NCI-H187 (cell line): ENCODE measurements at regions not wholly inside any gene's neighbourhood (a gene's known extent, or its start where the extent isn't known, plus 50 kb on each side); places are given as distances from the start of the nearest gene placed in this dataset.
"Not testable (repeated sequence)": the region's sequence is repeated elsewhere in the genome, so short reads cannot be mapped to it uniquely, and the experiment has no call there.

Experiments used
- DNase-seq, 2 experiments: peaks; one replicate each; lab custom pipeline; 2025; lab: John Stamatoyannopoulos, UW

GRCh38 chrX:45811326-45811725, 610.6 kb upstream of the DIPK2B start:
- DNase-seq = no peak

- DNase-seq = no peak
Measured at GRCh38 chrX:45807572-45808425, 607.1 kb upstream of the DIPK2B start.

DNA sequence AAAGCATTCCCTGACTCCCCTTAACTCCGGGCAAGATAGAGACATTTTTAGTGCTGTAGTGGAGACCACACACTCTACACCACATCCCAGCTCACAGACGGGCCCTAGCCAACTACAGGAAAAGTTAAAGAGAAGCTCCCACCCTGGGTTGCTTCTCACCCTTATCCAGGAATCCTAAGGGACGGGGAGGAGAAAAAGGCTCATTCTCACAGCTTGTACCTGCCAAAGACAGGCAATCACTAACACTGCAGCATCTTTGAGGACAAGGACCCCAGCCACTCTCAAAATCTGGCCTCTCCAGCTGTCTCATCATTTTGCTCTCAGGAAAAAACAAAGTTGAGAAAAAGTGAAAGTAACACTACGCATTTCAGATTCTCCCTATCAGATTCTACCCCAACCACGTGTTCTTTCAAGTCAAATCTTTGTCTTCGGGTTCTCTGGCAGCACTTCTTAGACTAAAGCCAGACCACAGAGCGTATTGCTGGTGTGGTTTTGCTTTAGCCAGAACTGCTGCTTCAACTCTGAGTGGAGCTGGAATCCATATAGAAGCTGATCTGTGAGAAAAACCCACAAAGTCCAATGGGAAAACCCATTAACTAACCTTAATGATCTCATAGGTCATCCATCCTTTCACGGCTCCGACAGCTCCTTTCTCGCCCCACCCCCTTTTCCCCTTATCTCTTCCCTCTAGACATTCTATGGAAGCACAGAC, 605.9 kb upstream of the DIPK2B start:
- DNase-seq = no peak

DNA sequence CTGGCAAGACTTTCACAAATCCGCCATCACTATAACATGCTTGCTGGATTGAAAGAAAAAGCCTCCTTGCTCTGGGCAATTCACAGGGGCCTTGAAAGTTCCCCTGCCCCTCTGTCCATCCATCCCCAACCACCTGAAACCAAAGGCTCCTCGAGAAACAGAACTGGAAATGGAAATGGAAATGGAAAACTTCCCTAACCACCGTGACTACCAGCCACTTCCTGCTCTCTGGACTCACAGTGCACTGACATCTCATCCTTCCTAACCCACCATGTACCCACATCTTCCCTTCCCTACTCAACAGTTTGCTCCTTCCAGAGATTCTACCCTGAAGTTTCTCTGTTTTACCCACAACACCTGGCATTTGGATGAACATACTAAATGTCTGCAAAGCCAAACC, 603.6 kb upstream of the DIPK2B start:
- DNase-seq = no peak

- DNase-seq = no peak
Measured at GRCh38 chrX:45803383-45803921, 602.8 kb upstream of the DIPK2B start.

DNA sequence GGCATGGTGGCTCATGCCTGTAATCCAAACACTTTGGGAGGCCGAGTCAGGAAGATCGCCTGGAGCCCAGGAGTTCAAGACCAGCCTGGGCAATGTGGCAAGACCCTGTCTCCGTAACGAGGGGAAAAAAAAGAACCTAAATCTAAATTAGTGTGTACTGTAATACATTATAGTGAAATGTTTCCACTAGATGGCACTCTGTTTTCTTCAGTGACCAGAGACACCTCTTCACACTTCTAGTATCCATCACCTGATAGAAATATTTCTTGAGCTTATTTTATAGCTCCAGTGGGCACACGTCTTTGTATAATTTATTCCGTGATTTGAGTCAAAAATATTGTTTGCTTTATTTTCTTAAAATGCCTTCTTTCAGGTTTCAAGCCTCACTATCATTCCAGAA, 600.9 kb upstream of the DIPK2B start:
- no peak for DNase-seq

GRCh38 chrX:45800746-45801453, 600.2 kb upstream of the DIPK2B start:
- not testable (repeated sequence) for DNase-seq

DNA sequence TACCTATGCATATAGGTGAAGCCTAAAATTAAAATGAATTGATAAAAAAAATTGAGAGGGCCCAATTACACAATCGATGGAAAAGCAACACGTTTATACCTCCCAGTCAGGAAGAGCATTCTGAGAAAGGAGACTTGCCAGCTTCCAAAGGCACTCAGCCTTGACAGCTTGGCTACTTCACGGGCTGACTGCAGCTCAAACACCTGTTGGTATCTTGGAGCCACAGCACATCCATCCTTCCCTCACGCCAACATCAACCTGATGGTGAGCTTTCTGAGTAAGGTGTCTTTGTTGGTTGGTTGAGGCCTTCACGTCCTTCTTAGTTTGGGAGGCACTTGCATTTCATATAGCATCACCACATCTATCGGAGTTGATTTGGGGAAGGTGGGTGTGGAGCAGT, 598.9 kb upstream of the DIPK2B start:
- DNase-seq = no peak

DNA sequence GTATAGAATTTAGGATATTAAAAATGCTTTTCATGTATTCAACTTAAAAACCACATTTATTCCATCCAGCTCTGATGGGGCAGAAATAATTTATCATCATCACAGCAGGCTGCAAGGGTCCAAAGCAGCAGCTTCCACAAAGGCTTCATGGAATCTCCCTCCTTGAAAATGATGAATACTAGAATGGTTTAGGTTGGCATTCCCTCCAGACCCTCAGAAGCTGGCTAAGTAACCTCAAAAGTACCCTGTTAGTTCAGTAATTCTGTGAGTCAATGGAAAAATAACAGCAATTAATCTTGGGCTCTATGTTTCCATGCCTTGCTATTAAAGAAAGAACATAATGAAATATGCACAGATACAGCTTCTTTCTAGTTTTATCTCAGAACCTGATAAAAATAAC, 594.9 kb upstream of the DIPK2B start:
- no peak for DNase-seq

DNA sequence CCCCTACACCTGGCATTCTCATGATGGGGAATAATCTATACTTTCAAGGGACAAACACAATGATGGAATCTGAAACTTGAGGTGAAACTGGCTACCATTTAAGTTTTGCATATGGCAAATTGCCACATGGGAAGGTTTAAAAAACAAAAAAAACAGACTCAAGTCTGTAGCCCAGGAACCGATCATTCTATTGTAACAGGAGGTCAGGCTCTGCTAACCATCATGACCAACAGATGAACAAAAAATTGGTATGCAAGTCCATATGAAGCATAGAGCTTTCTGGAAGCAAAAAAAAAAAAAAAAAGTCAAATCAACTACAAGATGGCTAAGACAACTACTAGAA, 594.3 kb upstream of the DIPK2B start:
- DNase-seq = no peak

DNA sequence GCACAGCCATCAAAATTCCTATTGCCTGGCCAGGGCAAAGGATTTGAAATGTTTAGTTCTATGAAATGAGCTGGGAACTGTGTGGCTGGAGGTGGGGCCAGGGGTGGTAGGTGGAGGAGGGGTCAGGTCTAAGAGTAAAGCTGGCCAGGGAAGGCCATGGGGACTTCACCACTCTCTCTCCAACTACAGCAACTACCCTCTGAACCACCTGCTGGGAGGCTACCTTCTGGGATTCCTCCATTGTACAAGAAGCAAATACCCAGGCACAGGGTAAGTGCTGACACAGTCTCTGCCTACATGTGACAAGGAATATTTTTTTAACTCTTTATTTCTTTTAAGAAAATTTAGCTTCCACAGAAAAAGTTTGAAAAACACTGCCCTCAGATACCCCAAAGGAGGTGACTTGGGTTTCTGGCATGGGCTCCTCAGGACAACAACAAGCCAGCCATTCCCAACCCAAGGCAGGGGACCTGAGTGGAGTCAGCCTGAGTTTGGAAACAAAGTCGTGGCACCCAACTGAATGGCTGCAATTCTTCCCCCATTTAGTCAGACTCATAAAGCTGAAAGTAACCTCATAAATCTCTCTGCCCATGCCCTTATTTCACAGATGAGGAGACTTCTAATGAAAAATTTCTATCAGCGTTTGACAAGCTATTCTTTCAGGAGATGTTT, 593.8 kb upstream of the DIPK2B start:
- no peak for DNase-seq

DNA sequence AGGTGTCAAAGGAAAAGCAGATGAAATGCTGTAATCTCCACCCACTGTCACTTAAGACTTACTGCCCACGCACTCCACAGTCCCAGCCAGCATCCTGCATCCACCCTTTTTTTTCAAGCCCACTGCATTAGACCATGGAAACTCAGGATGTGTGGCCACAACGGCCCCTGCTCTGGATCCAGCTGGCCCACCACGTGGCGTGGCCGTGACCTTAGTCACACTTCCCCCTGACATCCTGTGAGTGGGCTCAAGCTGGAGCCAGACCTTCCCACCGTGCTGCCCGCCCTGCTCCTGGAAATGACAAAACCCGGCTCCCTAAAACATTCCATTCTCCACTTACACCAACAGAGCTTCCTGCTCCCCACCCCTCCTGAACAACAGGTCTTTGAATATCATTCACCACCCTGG, 588.3 kb upstream of the DIPK2B start:
- no peak for DNase-seq

- no peak for DNase-seq
Measured at GRCh38 chrX:45788315-45788714, 587.6 kb upstream of the DIPK2B start.

DNA sequence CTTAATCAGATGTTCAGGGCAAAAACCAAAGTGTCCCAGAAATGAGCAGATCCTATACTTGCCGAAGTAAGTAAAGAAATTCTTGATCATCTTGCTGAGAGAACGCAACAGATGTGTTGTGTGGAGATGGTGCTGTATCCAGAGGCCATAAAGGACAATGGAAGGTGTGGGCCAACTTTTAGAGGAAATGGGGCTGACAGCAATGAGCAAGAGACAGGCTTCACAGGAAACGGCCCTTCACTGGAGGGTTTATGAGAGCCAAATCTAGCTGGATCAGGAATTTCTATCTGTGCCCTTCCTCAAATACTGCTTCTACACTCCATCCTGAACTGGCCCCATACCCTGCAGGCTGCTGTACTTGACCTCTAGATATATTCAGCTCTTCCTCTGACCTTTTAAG, 583.9 kb upstream of the DIPK2B start:
- no peak for DNase-seq

GRCh38 chrX:45783002-45783401, 582.3 kb upstream of the DIPK2B start:
- DNase-seq = no peak

DNA sequence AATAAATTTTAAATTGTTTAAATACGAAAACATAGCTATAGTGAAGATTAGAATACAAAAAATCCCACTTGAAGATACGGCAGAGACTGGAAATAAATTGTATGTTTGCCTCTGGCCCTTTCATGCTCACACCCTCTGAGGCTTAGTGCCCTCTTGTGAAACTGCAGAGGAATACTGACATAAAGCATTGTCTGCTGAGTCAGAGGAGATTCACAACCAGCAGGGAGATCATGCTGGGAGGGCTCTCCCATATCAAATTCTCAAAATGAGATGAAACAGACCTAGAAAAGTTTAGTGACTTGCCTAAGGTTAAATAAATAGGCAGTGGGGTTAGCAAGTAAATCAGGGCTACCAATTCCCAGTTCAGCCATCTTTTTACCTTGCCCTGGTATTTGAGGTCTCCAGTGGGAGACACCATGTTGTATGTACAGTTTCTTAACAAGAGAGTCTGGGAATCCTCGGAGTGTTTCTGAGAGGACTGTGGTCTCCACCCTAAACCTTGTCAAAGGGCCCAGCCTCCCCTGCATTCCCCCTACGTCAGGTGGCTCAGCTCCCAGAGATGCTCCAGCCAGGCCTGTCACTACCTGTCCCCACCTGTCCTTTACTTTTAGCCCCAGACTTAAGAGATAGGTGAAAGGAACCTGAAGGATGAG, 581.4 kb upstream of the DIPK2B start:
- DNase-seq = no peak

DNA sequence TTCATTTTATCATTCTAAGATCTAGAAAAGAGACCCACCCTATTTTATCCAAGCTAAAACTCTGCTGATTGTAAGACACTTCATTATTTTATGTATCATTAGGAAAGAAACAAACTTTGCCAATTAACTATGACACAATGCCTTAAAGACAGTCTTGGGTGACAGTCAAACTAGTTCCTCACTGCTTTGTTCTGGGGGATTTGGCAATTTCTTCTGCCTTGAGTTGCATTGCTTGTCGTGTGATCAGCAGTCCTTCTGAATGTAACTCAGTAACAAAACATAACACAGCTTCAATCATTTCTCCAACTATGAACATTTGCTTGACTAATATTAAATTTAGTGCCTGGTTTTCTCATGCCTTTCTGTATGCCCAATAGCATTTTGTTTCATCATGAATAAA, 577.9 kb upstream of the DIPK2B start:
- no peak for DNase-seq

GRCh38 chrX:45777366-45777765, 576.7 kb upstream of the DIPK2B start:
- no peak for DNase-seq

- no peak for DNase-seq
Measured at GRCh38 chrX:45775468-45775867, 574.8 kb upstream of the DIPK2B start.

DNA sequence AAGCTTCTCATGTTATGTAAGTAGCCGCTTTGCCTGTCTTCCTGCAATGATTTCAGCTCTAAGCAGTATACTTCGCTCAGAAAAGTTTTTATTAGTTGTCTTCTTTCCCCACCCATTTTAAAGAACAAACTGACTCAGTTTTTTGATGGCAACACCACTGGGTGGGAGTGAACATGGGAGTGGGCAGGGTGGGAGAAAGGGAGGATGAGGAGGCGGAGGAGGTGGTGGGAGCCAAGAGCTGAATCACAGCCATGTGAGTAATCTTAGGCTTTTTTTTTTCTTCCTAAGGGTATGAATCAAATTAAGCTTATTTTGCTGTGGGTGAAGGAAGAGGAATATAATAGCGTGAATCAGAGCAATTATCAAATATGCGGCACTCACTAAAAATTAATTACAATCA, 574.3 kb upstream of the DIPK2B start:
- no peak for DNase-seq

- no peak for DNase-seq
Measured at GRCh38 chrX:45773572-45773971, 572.9 kb upstream of the DIPK2B start.
